Esophagus muscularis mucosa (tissue), 4 donors: ENCODE measurements at regions not wholly inside any gene's neighbourhood (a gene's known extent, or its start where the extent isn't known, plus 50 kb on each side); places are given as distances from the start of the nearest gene placed in this dataset.
A peak's percentile ranks its signal among the peaks of the same experiment; 100 is the strongest.

ENCODE experiments used
- DNase-seq: peaks from one replicate; pipeline ENCODE4 v3.0.0-alpha.2; 2017; ENCODE audit errors: extremely low spot score
- H3K27ac ChIP-seq, 4 donors: fragments of 200-600 bp; sonication (generic); replicated peaks in 1 of 4; 1 replicate in 3 of 4; 2 replicates in 1 of 4; pipeline ENCODE4 v1.5.1; 2016 to 2019; ENCODE audit warnings: mild to moderate bottlenecking in 1 of 4
- H3K27me3 ChIP-seq, 4 donors: fragments of 200-600 bp; sonication (generic); one replicate each; pipeline versions ENCODE4 v1.5.1 to v1.6.0; 2016 to 2019
- H3K36me3 ChIP-seq, 4 donors: fragments of 200-600 bp; sonication (generic); one replicate each; pipeline ENCODE4 v1.5.1; 2016 to 2019
- H3K4me1 ChIP-seq, 4 donors: fragments of 200-600 bp; sonication (generic); one replicate each; pipeline ENCODE4 v1.5.1; 2016 to 2019
- H3K4me3 ChIP-seq, 4 donors: fragments of 200-600 bp; sonication (generic); 1 replicate in 2 of 4; 2 replicates in 2 of 4; pipeline ENCODE4 v1.5.1; 2016 to 2019; ENCODE audit warnings: mild to moderate bottlenecking in 4 of 4, moderate library complexity in 1 of 4
- H3K9me3 ChIP-seq, 4 donors: fragments of 200-600 bp; sonication (generic); 1 replicate in 3 of 4; 2 replicates in 1 of 4; pipeline ENCODE4 v1.5.1; 2016 to 2019
- EP300 ChIP-seq: sonication (generic); formaldehyde crosslinking; IDR thresholded peaks from one replicate; pipeline ENCODE4 v1.6.1; 2017; ENCODE audit warnings: antibody characterized with exemption
- POLR2A ChIP-seq: fragments of 450-650 bp; IDR thresholded peaks from one replicate; pipeline ENCODE4 v1.6.1; 2017; ENCODE audit warnings: antibody characterized with exemption, moderate library complexity, mild to moderate bottlenecking, low read depth
- POLR2AphosphoS5 ChIP-seq, 2 donors: sonication (generic); formaldehyde crosslinking; IDR thresholded peaks; one replicate each; pipeline ENCODE4 v1.6.1; 2017; ENCODE audit warnings: antibody characterized with exemption in 2 of 2
- WGBS: methylation state at CpG from one replicate; pipeline ENCODE4 v1.1.5; 2018; 5-methylcytosine and 5-hydroxymethylcytosine counted together
- intact Hi-C: fragments of 100-400 bp; cut with DNase I; formaldehyde crosslinking; loops from one replicate; pipeline ENCODE4 v1.15.1; 2023
- TF ChIP-seq, protein P1 (sequence below), 3 experiments: fragments of 200-600 bp in 2 of 3; fragments of 450-650 bp in 1 of 3; sonication (generic) in 2 of 3; IDR thresholded peaks; one replicate each; pipeline ENCODE4 v1.5.1; 2017 to 2019; ENCODE audit warnings: antibody characterized with exemption in 3 of 3, mild to moderate bottlenecking in 2 of 3, moderate library complexity in 1 of 3

GRCh38 chr14:106200541-106201315 is 674.3 kb downstream of the TMEM121 start:
- no peak overlapping the region for H3K27ac ChIP-seq
- intact Hi-C loops, result no loop called here
- no peaks in the 10 kb centered on the region for H3K36me3 ChIP-seq
- H3K4me3 ChIP-seq, result no peak overlapping the region
- WGBS, result 89% methylated on average over 25 of the region's 25 CpGs
- H3K4me1 ChIP-seq, result no peaks in the 10 kb centered on the region
- no peaks in the 10 kb centered on the region for H3K9me3 ChIP-seq
- TF ChIP-seq, protein P1, sequence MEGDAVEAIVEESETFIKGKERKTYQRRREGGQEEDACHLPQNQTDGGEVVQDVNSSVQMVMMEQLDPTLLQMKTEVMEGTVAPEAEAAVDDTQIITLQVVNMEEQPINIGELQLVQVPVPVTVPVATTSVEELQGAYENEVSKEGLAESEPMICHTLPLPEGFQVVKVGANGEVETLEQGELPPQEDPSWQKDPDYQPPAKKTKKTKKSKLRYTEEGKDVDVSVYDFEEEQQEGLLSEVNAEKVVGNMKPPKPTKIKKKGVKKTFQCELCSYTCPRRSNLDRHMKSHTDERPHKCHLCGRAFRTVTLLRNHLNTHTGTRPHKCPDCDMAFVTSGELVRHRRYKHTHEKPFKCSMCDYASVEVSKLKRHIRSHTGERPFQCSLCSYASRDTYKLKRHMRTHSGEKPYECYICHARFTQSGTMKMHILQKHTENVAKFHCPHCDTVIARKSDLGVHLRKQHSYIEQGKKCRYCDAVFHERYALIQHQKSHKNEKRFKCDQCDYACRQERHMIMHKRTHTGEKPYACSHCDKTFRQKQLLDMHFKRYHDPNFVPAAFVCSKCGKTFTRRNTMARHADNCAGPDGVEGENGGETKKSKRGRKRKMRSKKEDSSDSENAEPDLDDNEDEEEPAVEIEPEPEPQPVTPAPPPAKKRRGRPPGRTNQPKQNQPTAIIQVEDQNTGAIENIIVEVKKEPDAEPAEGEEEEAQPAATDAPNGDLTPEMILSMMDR (IDR thresholded peaks at IDR 0.05), result no peak
- TF ChIP-seq POLR2A (no peak), POLR2AphosphoS5 (IDR thresholded peaks at IDR 0.05) (no peak), EP300 (no peak)
- no peak for DNase-seq
- peaks cover 0 to 58% (median 0%) of the 10 kb centered on the region in 4 donors for H3K27me3 ChIP-seq

DNA sequence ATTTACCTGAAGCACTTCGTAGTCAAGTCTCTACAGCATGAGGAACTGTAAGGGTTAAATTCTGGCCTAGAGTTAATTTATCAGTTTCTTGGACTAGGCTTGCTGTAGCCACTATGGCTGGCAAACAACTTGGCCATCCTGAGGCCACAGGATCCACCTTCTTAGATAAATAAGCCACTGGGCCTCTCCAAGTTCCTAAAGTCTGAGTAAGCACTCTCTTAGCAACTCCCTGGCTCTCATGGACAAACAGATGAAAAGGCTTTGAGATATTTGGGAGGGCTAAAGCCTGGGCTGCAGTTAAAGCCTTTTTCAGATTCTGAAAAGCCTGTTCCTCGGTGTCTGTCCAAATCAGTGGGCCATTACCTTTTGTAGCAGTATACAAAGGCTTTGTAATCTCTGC is 675.0 kb downstream of the TMEM121 start:
- no peak overlapping the region for H3K4me3 ChIP-seq
- no peak overlapping the region for H3K27ac ChIP-seq
- TF ChIP-seq POLR2A (no peak), EP300 (no peak), POLR2AphosphoS5 (IDR thresholded peaks at IDR 0.05) (no peak)
- TF ChIP-seq, protein P1 (IDR thresholded peaks at IDR 0.05), result no peak
- H3K4me1 ChIP-seq, result no peaks in the 10 kb centered on the region
- no peaks in the 10 kb centered on the region for H3K9me3 ChIP-seq
- no peaks in the 10 kb centered on the region for H3K36me3 ChIP-seq
- H3K27me3 ChIP-seq, result peaks cover 0 to 62% (median 0%) of the 10 kb centered on the region in 4 donors
- whole genome bisulfite sequencing, result 54% methylated on average over 2 of the region's 2 CpGs
- DNase-seq, result peak; percentile 55
- intact Hi-C loops, result no loop called here

DNA sequence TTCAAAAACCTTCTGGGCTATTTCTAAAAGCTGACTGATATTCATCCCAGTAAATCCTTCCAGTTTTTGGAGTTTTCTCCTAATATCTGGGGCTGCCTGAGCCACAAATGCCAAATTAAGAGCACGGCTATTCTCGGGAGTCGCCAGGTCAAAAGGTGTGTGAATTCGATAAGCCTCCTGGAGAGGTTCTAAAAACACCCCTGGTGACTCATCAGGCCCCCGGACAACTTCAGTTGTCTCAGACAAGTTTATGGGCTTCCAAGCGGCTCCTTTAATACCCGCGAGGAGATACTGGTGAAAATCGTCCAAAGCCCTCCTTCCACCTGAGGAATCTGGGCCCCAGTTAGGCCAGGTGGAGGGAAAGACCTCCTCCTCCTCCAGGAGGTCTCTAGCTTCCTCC is 677.1 kb downstream of the TMEM121 start:
- intact Hi-C loops, result no loop called here
- Histone ChIP-seq H3K4me3 (no peak overlapping the region), H3K27ac (no peak overlapping the region), H3K4me1 (no peaks in the 10 kb centered on the region), H3K9me3 (no peaks in the 10 kb centered on the region), H3K36me3 (no peaks in the 10 kb centered on the region), H3K27me3 (peaks cover 0 to 58% (median 0%) of the 10 kb centered on the region in 4 donors)
- WGBS, result 93% methylated on average over 5 of the region's 9 CpGs
- no peak for DNase-seq
- TF ChIP-seq, protein P1 (IDR thresholded peaks at IDR 0.05), result no peak
- TF ChIP-seq POLR2A, result no peak
- TF ChIP-seq POLR2AphosphoS5 (IDR thresholded peaks at IDR 0.05), result no peak
- TF ChIP-seq EP300, result no peak

DNA sequence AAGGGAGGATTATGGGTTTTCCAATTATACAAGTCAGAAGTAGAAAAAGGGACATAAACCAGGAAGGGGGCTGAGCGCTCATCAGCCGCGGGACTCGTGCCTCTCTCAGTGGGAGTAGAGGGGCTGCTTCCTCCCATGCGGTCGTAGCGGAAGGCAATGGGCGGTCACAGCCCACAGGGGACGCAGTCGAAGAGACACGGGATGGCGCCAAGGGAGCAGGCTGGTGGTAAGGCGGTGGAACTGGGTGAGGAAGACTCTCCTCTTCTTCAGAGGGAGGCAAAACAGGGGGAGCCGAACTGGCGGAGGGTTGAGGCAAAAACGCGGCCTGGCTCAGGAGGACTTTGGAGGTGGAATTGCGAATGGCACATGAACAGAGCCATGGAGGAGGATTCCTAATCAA is 677.7 kb downstream of the TMEM121 start:
- Histone ChIP-seq H3K9me3 (no peaks in the 10 kb centered on the region), H3K27ac (no peak overlapping the region), H3K36me3 (no peaks in the 10 kb centered on the region), H3K4me1 (no peaks in the 10 kb centered on the region), H3K27me3 (peaks cover 0 to 52% (median 0%) of the 10 kb centered on the region in 4 donors), H3K4me3 (no peak overlapping the region)
- intact Hi-C loops, result no loop called here
- TF ChIP-seq, protein P1 (IDR thresholded peaks at IDR 0.05), result no peak
- no peak for TF ChIP-seq EP300
- TF ChIP-seq POLR2A, result no peak
- TF ChIP-seq POLR2AphosphoS5 (IDR thresholded peaks at IDR 0.05), result no peak
- DNase-seq, result peak; percentile 81
- WGBS, result 85% methylated on average over 18 of the region's 18 CpGs

- no peak for DNase-seq
- no peaks in the 10 kb centered on the region for H3K36me3 ChIP-seq
- no peak overlapping the region for H3K4me3 ChIP-seq
- H3K9me3 ChIP-seq, result no peaks in the 10 kb centered on the region
- peaks cover 0 to 53% (median 0%) of the 10 kb centered on the region in 4 donors for H3K27me3 ChIP-seq
- TF ChIP-seq POLR2AphosphoS5 (IDR thresholded peaks at IDR 0.05) (no peak), EP300 (no peak), POLR2A (no peak)
- TF ChIP-seq, protein P1 (IDR thresholded peaks at IDR 0.05), result no peak
- H3K4me1 ChIP-seq, result no peaks in the 10 kb centered on the region
- intact Hi-C loops, result no loop called here
- no peak overlapping the region for H3K27ac ChIP-seq
- WGBS, result 61% methylated on average over 1 of the region's 1 CpG
Observed at GRCh38 chr14:106207316-106207715, 680.9 kb downstream of the TMEM121 start.
